DND-41 (cell line): ENCODE measurements at regions not wholly inside any gene's neighbourhood (a gene's known extent, or its start where the extent isn't known, plus 50 kb on each side); places are given as distances from the start of the nearest gene placed in this dataset.

Experiments
- ATAC-seq: fragments of 200-7000 bp; cut with Tn5 transposase; 3 replicates; pipeline ENCODE4 v1.9.1; 2021; ENCODE audit warnings: low read depth; ENCODE audit not compliant: insufficient read depth
- DNase-seq: peaks from one replicate; pipeline ENCODE4 v3.0.0-alpha.2; 2020
- H2AFZ ChIP-seq: 2 replicates; pipeline ENCODE4 v1.6.0; 2012; ENCODE audit warnings: low read depth, low read length
- H3K27ac ChIP-seq: 2 replicates; pipeline ENCODE4 v1.5.1; 2012; ENCODE audit warnings: low read length, inconsistent platforms
- H3K27me3 ChIP-seq: fragments of 200-600 bp; sonication (generic); 2 replicates; pipeline ENCODE4 v1.6.0; 2012; ENCODE audit warnings: low read length, mild to moderate bottlenecking, inconsistent platforms; ENCODE audit not compliant: insufficient read depth, poor library complexity
- H3K36me3 ChIP-seq: 2 replicates; pipeline ENCODE4 v1.5.1; 2012; ENCODE audit warnings: low read length, inconsistent platforms; ENCODE audit not compliant: insufficient read depth
- H3K4me1 ChIP-seq: 2 replicates; pipeline ENCODE4 v1.5.1; 2012; ENCODE audit warnings: mild to moderate bottlenecking, low read length; ENCODE audit not compliant: insufficient read depth
- H3K4me2 ChIP-seq: 2 replicates; pipeline ENCODE4 v1.6.0; 2012; ENCODE audit warnings: mild to moderate bottlenecking, moderate library complexity, low read length, inconsistent platforms; ENCODE audit not compliant: insufficient read depth
- H3K4me3 ChIP-seq, 2 experiments: fragments of 200-600 bp in 1 of 2; shearing (Covaris generic) in 1 of 2; 2 replicates each; pipeline ENCODE4 v1.5.1; 2012 to 2016; ENCODE audit warnings: inconsistent platforms in 2 of 2, low read length in 2 of 2, mild to moderate bottlenecking in 2 of 2, low read depth in 1 of 2, moderate library complexity in 1 of 2
- H3K79me2 ChIP-seq: 2 replicates; pipeline ENCODE4 v1.6.0; 2012; ENCODE audit warnings: low read length, inconsistent platforms; ENCODE audit not compliant: insufficient read depth
- H3K9ac ChIP-seq: 2 replicates; pipeline ENCODE4 v1.6.0; 2012; ENCODE audit warnings: low read depth, mild to moderate bottlenecking, inconsistent platforms, low read length, moderate library complexity
- H3K9me3 ChIP-seq: 2 replicates; pipeline ENCODE4 v1.5.1; 2012; ENCODE audit warnings: low read length, moderate library complexity, mild to moderate bottlenecking, inconsistent platforms; ENCODE audit not compliant: insufficient read depth, severe bottlenecking
- H4K20me1 ChIP-seq: 2 replicates; pipeline ENCODE4 v1.6.0; 2012; ENCODE audit warnings: low read length; ENCODE audit not compliant: insufficient read depth
- CTCF ChIP-seq: IDR thresholded peaks from 2 replicates; pipeline ENCODE4 v1.5.1; 2012; ENCODE audit warnings: borderline replicate concordance, low read length, moderate library complexity, mild to moderate bottlenecking; ENCODE audit not compliant: poor library complexity, severe bottlenecking; ENCODE audit errors: extremely low read depth
- EZH2 ChIP-seq: IDR thresholded peaks from 3 replicates; pipeline ENCODE4 v1.6.1; 2012; ENCODE audit warnings: borderline replicate concordance, low read depth, mild to moderate bottlenecking, moderate library complexity, low read length, inconsistent platforms; ENCODE audit not compliant: severe bottlenecking

- no peak overlapping the region for H3K9ac ChIP-seq
- H3K27ac ChIP-seq: no peak overlapping the region
- no peak for ATAC-seq
- H3K27me3 ChIP-seq: peaks cover 3% of the 10 kb centered on the region
- no peaks in the 10 kb centered on the region for H3K9me3 ChIP-seq
- no peak overlapping the region for H3K4me2 ChIP-seq
- TF ChIP-seq EZH2 (no peak), CTCF (no peak)
- DNase-seq: no peak
- no peaks in the 10 kb centered on the region for H3K79me2 ChIP-seq
- no peaks in the 10 kb centered on the region for H3K4me1 ChIP-seq
- H3K4me3 ChIP-seq: no peak overlapping the region
- no peak overlapping the region for H2AFZ ChIP-seq
- H4K20me1 ChIP-seq: no peaks in the 10 kb centered on the region
- no peaks in the 10 kb centered on the region for H3K36me3 ChIP-seq
Observed at GRCh38 chr1:68378296-68379084, 71.3 kb downstream of the RPE65 start.

- H3K9ac ChIP-seq: no peak overlapping the region
- DNase-seq: no peak
- no peak for TF ChIP-seq EZH2
- TF ChIP-seq CTCF: no peak
- H2AFZ ChIP-seq: no peak overlapping the region
- peaks cover 3% of the 10 kb centered on the region for H3K27me3 ChIP-seq
- H3K79me2 ChIP-seq: no peaks in the 10 kb centered on the region
- H3K27ac ChIP-seq: no peak overlapping the region
- no peak overlapping the region for H3K4me3 ChIP-seq
- no peaks in the 10 kb centered on the region for H4K20me1 ChIP-seq
- no peaks in the 10 kb centered on the region for H3K36me3 ChIP-seq
- H3K4me2 ChIP-seq: no peak overlapping the region
- no peaks in the 10 kb centered on the region for H3K4me1 ChIP-seq
- ATAC-seq: no peak
- H3K9me3 ChIP-seq: no peaks in the 10 kb centered on the region
Observed at GRCh38 chr1:68377098-68377497, 72.7 kb downstream of the RPE65 start.

GRCh38 chr1:68376441-68376840 is 73.3 kb downstream of the RPE65 start:
- Histone ChIP-seq H3K27ac (no peak overlapping the region), H3K4me1 (no peaks in the 10 kb centered on the region), H3K36me3 (no peaks in the 10 kb centered on the region), H3K4me2 (no peak overlapping the region), H3K27me3 (peaks cover 3% of the 10 kb centered on the region), H3K4me3 (no peak overlapping the region), H3K9ac (no peak overlapping the region), H3K9me3 (no peaks in the 10 kb centered on the region), H2AFZ (no peak overlapping the region), H3K79me2 (no peaks in the 10 kb centered on the region), H4K20me1 (no peaks in the 10 kb centered on the region)
- ATAC-seq (no peak), DNase-seq (no peak)
- TF ChIP-seq CTCF: no peak
